ENCODE measurements at regions not wholly inside any gene's neighbourhood (a gene's known extent, or its start where the extent isn't known, plus 50 kb on each side); places are given as distances from the start of the nearest gene placed in this dataset.
"Not testable (repeated sequence)": the region's sequence is repeated elsewhere in the genome, so short reads cannot be mapped to it uniquely, and the experiment has no call there.

GRCh38 chr2:208608122-208608835 lies 201.7 kb downstream of the PTH2R start:
- DNase-seq = no peak

GRCh38 chr2:208609166-208609804 lies 202.7 kb downstream of the PTH2R start:
- no peak for DNase-seq

- not testable (repeated sequence) for DNase-seq
Measured at GRCh38 chr2:208615675-208616074, 209.1 kb downstream of the PTH2R start.

- no peak for DNase-seq
Measured at GRCh38 chr2:208618220-208618619, 211.6 kb downstream of the PTH2R start.

GRCh38 chr2:208619993-208620392 lies 213.4 kb downstream of the PTH2R start:
- DNase-seq = no peak

DNA sequence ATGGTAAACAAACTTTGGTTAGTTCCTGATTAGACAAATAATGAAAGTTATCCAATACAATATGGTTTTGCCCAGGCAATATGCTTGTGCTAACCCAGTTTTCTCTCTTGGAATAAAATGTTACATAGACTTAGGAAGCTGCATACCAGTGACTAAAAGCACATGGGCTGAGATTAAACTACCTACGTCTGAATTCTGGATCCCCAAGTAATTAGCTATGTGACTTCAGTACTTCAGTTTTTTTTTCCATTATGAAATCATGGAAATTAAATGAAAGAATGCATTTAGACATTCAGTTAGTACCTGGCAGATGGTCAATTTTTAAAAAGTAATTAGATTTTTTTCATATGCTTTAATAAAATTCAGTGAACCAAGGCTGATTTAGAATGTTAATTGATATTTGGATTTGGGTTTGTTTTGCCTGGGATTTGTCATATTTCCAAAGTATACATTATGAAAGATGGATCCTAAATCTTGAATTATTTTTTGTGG lies 213.9 kb downstream of the PTH2R start:
- DNase-seq = no peak

DNA sequence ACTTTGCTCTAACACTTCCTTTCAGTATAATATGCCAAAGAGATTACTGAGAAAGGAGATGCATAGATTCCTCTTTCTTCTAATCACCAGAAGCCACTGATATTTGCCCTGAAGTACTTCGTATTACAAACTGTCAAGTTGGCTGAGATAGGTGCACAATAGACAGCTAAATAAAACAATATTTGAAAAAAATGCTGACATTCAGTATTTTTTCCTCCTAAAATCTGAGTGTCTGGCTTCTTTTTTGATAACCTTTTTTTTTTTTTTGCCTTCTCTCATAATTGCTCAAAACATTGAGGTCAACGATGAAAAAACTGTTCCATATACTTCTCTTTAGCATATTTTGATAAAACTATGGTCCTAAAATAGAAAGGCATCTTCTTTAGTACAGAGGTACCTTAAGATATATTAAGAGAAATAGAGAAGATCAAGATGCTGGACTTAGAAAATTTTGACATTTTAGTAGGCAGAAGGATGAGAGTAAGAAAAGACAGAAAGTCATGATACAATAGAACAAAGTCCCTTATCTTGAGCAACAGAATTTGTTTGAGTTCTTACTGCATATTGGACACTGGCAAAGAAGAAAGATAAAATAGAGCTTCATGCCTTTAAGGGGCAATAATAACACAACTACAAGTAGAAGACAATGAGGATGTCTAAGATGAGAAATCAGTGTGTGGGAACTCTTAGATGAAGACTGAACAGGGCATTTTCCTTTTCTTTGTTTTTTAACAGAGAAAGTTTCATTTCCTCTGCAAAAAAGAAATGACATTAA lies 220.7 kb downstream of the PTH2R start:
- no peak for DNase-seq

DNA sequence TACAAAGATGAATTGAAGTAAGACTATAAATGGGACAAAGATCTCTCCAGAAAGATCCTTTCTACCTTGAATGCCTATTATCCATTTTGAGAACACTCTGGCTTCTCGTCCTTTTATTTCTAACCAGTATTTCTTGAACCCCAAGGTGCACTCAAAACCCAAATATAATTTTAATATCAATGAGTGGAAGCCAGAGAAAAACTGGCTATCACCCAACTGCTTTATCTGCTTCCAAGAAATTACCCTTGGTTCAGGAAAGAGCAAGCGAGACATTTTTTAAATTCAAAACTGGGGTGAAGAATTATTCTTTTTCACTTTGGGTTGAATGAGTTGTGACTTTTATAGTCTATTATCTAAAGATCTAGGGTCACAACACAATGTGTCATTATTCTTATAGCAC lies 221.3 kb downstream of the PTH2R start:
- DNase-seq = no peak

DNA sequence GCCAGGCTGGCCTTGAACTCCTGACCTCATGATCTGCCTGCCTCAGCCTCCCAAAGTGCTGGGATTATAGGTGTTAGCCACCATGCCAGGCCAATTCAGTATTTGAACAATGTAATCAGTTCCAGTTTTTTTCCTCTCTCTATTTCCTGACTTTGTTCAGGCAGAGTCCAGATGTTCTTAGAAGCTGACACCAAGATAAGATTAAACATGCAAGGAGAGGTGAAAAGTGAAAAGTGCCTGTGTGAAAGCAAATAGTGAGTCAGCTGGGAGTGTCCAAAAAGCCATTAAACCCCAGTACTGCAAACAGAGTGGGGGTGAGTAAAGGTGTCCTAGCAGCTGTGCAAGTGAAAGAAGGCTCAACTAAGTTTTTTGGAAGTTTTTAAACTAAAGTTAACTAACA lies 231.5 kb downstream of the PTH2R start:
- no peak for DNase-seq

DNA sequence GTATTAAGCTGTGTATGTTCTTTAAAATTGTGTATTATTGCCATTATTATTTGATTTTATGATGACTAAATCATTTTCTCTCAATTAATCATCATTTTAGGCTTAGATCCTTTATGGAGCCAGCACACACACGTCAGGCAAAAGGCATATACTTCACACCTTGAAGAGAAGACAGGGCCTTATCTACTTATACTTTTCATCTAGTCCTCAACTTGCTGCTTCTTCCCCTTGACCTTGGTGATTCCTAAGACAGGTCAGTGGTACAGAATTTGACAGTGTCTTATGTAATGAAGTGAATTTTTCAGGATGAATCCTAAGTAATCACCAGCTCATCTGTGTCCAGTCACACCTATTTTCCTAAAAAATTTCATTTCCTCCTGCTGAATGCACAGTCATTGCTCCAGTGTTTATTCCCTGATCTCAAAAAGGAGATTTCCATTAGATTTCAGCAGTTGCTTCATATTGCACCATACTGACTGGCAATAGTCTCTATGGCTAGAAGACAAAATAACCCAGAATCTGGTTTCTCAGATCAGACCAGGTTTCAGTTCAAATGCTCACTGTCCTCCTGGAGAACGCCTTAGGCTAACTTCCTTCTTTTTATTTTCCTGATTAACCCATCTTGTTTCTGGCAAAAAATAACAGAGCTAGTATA lies 235.7 kb downstream of the PTH2R start:
- DNase-seq = no peak

DNA sequence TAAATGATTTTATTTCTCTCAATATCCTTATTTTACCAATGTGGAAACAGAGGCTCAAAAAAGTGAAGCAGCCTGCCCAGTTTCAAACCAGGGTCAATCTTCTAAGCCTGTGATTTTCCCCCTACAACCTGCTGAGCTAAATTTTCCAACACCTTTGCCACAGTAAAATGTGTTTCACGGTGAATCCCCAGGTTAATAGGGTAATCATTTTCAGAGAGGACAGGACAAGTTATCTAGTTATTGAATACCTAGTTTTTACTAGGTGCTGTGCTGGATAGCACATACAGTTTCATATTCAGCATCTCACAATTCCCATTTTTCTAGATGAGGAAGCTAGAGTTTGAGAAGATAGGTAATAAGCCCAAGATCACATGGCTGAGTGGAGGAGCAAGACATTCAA lies 236.6 kb downstream of the PTH2R start:
- no peak for DNase-seq

DNA sequence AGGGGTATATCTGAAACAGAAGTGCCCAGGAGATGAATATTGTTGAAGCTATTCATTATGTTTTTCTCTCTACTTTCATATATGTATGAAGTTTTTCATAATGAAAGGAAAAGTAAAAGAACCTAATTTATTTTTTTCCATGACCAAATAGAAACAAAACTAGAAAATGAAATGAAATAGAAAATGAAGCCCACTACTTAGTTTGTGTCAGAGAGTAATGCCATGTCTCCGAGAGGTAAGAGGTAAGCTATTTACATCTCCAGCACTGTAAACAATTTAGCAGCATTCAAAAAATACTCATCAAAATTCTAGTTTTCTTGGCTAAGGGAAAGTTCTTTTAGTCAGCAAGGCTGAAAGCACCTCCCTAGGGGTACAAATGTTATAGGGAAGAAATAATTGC lies 238.6 kb downstream of the PTH2R start:
- no peak for DNase-seq

- no peak for DNase-seq
Measured at GRCh38 chr2:208648368-208648767, 241.8 kb downstream of the PTH2R start.

DNA sequence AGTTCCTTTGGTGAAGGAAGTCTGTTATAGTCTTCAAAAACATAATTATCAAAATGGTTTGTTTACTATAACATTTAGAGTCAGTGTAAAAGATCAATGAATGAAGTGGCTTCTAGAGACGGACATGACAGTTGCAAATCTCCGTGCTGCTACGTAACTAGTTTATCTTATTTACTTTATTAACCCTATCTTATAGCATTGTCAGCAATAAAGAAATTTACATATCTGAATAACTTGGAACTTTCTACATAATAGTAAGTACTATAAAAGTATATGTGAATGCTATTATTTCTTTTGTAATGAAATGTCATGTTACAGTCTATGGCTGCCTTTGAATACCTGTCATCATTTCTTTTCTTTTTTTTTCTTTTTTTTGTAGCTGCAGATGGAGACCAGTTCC lies 246.8 kb downstream of the PTH2R start:
- no peak for DNase-seq

DNA sequence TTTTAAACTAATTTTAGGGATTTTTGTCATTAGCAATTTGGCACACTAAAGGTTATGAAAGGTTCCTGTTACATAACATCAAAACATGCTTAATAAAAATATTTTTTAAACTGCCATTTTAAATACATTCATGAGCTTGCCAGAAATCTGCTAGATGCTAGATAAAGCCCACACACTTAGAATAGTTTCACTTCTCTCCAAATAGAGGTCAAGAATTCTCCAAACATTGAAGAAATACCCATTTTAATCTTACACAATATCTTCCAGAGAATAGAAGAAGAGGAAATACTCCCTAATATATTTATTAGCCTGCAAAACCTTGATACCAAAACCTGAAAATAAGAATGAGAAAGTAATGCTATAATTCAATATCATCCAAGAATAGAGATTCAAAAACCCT lies 247.5 kb downstream of the PTH2R start:
- DNase-seq = no peak

DNA sequence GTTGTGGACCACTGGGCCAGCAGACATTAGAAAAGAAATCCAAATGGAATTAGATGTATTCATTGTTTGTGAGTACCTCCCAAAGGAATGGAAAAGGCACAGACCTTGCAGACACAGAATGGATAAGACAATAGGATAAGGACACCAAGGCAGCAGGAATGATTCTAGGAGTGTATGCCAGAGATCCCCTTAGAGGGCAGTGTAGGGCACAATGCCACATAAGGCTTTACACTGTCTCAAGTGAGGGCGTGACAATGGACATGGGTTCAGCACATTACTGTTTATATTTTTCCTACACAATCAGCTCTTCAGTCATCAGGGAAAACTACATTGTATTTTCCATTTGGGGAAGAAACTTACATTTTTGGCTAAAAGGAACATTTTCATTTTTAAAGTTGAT lies 250.9 kb downstream of the PTH2R start:
- no peak for DNase-seq

GRCh38 chr2:208669394-208669793 lies 262.8 kb downstream of the PTH2R start:
- DNase-seq = no peak

DNA sequence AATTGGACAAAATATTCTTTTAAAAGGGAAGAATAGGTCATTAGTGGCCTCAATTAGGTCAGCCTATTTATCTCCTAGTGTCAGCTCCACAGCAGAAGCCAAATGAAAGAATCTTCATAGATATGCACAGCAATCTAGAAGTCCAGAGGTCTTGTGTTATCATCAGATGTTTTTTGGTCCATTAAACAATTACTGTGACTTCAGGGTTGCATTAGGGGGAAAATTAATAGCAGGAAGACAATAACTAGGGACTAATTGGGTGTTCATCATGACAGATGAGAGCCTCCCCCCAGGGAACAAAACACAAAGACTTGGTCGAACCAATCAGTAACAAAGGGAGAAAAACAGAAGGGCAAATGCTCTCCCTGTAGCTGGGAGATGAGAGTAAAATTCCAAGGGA lies 264.7 kb downstream of the PTH2R start:
- DNase-seq = no peak

DNA sequence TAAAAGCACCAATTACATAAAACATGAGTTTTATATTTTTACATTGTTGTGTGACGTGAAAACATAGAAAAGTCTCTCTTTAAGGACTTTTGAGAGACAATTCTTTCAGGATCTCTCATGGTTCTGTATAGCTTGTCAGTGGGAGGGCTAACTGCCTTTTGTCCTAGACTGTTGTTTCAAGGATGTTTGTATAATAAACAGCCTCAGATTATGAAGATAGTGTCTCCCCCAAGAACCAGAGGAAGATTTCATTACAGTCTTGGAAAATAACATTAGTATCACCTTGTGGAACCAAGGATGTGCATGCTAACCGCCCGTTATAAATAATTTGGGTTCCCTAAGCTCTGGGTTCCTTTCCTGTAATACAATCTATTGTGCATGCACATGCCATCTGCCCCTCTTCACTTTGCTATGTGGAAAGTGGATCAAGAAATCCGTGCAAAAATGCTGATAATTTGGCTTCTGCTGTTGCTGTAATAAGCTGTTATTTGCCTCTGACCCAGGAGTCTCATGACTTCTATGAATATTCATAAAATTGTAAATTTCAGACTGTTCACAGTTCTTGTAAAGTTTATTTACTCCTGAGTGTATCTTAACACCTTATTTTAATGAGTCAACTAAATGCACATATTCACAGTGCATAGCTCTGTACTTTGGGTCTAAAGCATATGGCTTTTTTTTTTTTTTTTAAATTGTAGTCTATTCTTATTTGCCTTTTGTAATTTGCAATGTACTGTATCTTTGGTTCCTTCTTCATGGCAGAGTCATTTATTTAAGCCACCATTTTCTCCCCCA lies 265.5 kb downstream of the PTH2R start:
- no peak for DNase-seq

DNA sequence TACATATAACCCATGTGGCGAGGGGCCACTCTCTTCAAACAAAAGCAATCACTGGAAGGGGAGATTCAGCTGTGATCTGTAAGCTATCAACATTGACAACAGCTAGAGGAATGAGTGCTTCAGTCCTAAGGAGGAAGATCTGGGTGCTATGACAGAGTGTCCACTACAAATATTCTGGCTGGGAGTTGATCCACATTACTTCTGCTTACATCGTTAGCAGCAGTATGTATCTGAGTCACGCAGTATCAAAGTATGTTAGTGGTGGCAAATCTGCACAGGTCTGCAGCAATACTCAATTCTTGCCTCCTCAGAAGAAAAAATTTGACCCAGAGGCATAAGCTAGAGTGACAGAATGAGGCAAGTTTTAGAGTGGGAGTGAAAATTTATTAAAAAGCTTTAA lies 267.0 kb downstream of the PTH2R start:
- DNase-seq = no peak

GRCh38 chr2:208674919-208675318 lies 268.3 kb downstream of the PTH2R start:
- DNase-seq = no peak

GRCh38 chr2:208685929-208686328 lies 279.3 kb downstream of the PTH2R start:
- DNase-seq = not testable (repeated sequence)

DNA sequence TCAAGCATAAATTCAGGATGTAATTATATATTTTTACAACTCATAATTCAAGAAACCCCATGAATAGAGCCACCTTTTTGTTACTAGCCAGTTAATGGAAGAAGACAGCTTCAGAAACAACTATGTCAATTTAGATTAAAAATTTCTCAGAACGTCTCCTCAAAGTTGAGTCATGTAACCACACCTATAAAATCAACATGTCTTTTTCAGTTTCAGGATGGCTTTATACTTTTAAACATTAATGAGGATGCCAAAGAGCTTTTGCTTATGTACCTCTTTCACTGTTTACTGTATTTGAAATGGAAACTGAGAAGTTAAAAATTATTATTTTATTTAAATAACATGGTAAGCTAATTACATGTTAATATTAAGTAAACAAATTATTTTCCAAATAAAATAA lies 280.1 kb downstream of the PTH2R start:
- DNase-seq = no peak

Measured in NCI-H187 treated with DMSO at 0.1 percent for 48 hours (cell line).